ENCODE measurements at regions not wholly inside any gene's neighbourhood (a gene's known extent, or its start where the extent isn't known, plus 50 kb on each side); places are given as distances from the start of the nearest gene placed in this dataset.

DNA sequence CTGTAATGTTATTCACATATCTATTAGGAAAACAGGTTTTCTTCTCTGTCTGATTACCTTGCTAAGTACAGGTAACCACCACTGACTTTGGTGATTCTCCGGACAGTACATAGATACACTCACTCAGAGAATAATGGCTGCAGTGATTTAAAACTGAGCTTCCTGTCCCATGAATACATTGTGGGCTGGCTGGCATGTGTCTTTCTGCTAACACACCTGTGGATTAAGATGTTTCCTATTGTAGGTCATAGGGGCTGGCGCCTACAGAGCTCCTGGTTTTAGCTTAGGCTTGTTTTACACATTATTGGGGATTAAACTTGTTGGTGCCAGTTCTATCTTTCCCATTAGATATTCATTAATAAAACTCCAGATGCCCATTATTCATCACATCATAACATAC, 102.7 kb upstream of the MEIS2 start:
- TF ChIP-seq, protein P1, sequence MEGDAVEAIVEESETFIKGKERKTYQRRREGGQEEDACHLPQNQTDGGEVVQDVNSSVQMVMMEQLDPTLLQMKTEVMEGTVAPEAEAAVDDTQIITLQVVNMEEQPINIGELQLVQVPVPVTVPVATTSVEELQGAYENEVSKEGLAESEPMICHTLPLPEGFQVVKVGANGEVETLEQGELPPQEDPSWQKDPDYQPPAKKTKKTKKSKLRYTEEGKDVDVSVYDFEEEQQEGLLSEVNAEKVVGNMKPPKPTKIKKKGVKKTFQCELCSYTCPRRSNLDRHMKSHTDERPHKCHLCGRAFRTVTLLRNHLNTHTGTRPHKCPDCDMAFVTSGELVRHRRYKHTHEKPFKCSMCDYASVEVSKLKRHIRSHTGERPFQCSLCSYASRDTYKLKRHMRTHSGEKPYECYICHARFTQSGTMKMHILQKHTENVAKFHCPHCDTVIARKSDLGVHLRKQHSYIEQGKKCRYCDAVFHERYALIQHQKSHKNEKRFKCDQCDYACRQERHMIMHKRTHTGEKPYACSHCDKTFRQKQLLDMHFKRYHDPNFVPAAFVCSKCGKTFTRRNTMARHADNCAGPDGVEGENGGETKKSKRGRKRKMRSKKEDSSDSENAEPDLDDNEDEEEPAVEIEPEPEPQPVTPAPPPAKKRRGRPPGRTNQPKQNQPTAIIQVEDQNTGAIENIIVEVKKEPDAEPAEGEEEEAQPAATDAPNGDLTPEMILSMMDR (IDR thresholded peaks at IDR 0.05; ENCODE audit: low read depth, low read length): no peak
- TF ChIP-seq POLR2A (IDR thresholded peaks at IDR 0.05; ENCODE audit: extremely low read depth, insufficient read length) (no peak), MYC (IDR thresholded peaks at IDR 0.05; ENCODE audit: low read depth, low read length) (no peak)
- TF ChIP-seq, protein P2, sequence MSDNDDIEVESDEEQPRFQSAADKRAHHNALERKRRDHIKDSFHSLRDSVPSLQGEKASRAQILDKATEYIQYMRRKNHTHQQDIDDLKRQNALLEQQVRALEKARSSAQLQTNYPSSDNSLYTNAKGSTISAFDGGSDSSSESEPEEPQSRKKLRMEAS (IDR thresholded peaks at IDR 0.05; ENCODE audit: low read depth, low read length): no peak

Measured in NB4 (cell line).